HAP-1 (cell line): ENCODE measurements at regions not wholly inside any gene's neighbourhood (a gene's known extent, or its start where the extent isn't known, plus 50 kb on each side); places are given as distances from the start of the nearest gene placed in this dataset.

Experiments
- DNase-seq, 2 experiments: peaks; one replicate each; pipeline ENCODE4 v3.0.0-alpha.2; 2016 to 2020; ENCODE audit warnings: low spot score in 2 of 2
- H3K27me3 ChIP-seq: fragments of 250-450 bp; sonication (Bioruptor Pico); 2 replicates; pipeline ENCODE4 v1.5.1; 2020; ENCODE audit warnings: low read depth, mild to moderate bottlenecking, moderate library complexity
- H3K36me3 ChIP-seq: fragments of 250-450 bp; sonication (Bioruptor Pico); replicated peaks from 2 replicates; pipeline ENCODE4 v1.5.1; 2020; ENCODE audit warnings: mild to moderate bottlenecking
- H3K4me1 ChIP-seq: fragments of 250-450 bp; sonication (Bioruptor Pico); 2 replicates; pipeline ENCODE4 v1.5.1; 2020; ENCODE audit warnings: mild to moderate bottlenecking
- H3K4me3 ChIP-seq: fragments of 250-450 bp; sonication (Bioruptor Pico); 2 replicates; pipeline ENCODE4 v1.5.1; 2020; ENCODE audit warnings: mild to moderate bottlenecking, moderate library complexity
- H3K9me3 ChIP-seq: fragments of 250-450 bp; sonication (Bioruptor Pico); 2 replicates; pipeline ENCODE4 v1.5.1; 2020; ENCODE audit warnings: mild to moderate bottlenecking, moderate library complexity
- in situ Hi-C: fragments of 300-500 bp; cut with MboI; formaldehyde crosslinking; loops from 3 replicates; pipeline ENCODE4 v1.14.3; 2020; ENCODE audit warnings: low sequenced_read_pairs, inconsistent platforms, mixed read lengths

DNA sequence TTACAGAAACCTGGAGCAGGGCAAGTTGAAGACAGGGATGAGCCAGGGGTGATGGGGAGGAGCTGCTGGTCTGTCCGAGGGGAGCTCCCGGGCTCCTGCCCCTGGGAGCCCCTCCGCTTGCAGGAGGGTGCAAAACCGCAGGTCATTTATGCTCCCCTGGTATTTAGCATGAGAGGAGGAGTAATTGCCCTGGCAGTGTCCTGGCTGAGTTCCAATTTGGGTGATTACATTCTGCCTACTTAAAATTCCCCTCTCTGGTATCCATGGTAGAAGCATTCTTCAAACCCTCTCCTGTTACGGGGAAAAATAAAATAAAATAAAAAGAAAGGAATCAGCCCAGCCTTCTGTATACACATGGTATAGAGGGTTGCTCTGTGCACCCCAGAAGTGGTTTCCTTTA is 61.7 kb upstream of the VRK1 start:
- in situ Hi-C loops: no loop called here
- H3K27me3 ChIP-seq: no peaks in the 10 kb centered on the region
- H3K36me3 ChIP-seq: no peaks in the 10 kb centered on the region
- H3K4me3 ChIP-seq: no peak overlapping the region
- no peaks in the 10 kb centered on the region for H3K9me3 ChIP-seq
- peak in 1 of 2 experiments; percentile 29 for DNase-seq
- peaks cover 9% of the 10 kb centered on the region for H3K4me1 ChIP-seq

DNA sequence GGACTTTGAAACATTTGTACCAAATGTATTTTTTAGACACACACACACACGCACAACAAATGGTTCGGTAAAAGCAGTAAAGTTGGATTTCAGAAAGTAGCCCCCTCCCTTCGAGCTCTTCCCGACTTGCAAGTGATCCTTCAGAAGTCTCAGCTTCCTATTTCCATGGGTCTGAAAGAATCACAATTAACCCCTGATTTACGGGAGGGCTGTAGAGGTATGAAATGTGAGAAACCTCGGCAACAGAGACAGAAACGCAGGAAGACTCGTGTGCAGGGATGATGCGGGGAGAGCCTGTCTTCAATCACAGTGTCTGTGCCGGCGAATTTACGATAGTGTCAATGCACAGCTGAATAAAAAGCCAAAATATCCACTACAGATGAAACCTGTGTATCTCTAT is 60.7 kb upstream of the VRK1 start:
- no peak overlapping the region for H3K4me3 ChIP-seq
- in situ Hi-C loops: no loop called here
- peaks cover 12% of the 10 kb centered on the region for H3K4me1 ChIP-seq
- H3K9me3 ChIP-seq: no peaks in the 10 kb centered on the region
- H3K36me3 ChIP-seq: no peaks in the 10 kb centered on the region
- DNase-seq: no peak
- H3K27me3 ChIP-seq: no peaks in the 10 kb centered on the region

DNA sequence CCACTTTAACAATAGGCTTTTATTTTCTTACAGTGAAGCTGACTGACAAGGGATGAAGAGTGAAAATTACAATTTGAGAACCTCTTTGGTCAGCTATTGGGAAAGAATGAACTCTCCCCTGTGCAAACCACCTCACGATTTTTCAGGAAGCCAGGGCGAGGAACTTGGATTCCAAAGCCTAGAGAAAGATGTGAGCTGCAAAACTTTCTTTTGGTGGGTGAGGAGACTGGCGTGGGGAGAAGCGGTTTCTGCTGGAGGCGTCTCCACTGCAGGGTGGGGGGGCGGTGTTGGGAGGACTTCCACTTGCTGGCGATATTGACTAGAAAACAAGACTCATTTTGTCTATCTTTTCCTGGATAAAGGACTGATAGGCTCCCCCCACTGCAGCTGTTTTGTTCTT is 59.3 kb upstream of the VRK1 start:
- Histone ChIP-seq H3K27me3 (no peaks in the 10 kb centered on the region), H3K4me3 (no peak overlapping the region), H3K9me3 (no peaks in the 10 kb centered on the region), H3K36me3 (no peaks in the 10 kb centered on the region), H3K4me1 (peaks cover 8% of the 10 kb centered on the region)
- in situ Hi-C loops: no loop called here
- DNase-seq: no peak

DNA sequence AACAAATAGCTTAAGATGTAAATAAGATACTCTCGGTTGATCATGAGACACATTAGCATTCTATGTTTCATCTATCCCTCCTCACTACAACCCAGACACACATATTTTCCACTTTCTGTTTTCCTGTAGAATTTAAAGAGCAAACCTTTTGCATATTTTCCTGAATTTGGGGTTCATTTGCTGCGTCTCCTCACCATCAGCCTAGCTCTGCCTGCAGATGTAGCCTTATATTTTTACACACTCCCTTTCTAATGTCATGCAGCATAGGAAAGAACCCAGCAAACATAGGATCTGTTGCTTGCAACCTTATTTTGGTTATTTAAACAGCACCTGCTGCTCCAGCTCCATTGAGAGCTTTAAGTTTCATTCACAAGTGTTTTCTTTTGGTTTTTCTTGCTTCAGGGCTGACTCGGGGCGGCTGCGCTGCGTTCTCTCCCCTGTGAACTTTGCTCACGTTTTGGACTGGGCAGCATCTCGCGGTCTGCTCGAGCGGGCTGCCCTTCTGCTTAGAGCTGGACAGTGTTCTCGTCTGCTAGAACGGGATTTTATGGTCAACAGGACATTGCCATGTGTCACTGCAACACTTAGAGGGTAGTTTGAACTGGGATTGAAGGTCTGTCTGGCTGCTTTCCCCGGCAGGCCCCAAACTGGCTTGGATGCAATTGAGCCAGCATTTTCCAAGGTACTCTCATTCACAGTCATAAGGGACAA is 57.8 kb upstream of the VRK1 start:
- Histone ChIP-seq H3K36me3 (no peaks in the 10 kb centered on the region), H3K27me3 (no peaks in the 10 kb centered on the region), H3K4me1 (peaks cover 8% of the 10 kb centered on the region), H3K4me3 (no peak overlapping the region), H3K9me3 (no peaks in the 10 kb centered on the region)
- in situ Hi-C loops: no loop called here
- DNase-seq: no peak

- Histone ChIP-seq H3K4me1 (peaks cover 8% of the 10 kb centered on the region), H3K9me3 (no peaks in the 10 kb centered on the region), H3K36me3 (no peaks in the 10 kb centered on the region), H3K27me3 (no peaks in the 10 kb centered on the region), H3K4me3 (peak overlapping the region; percentile 31)
- DNase-seq: peak; percentile 45 to 84
- in situ Hi-C loops: loop anchor here (5.0 kb wide), 1 partner anchor 159 kb away; no protein-coding TSS in a partner anchor
Observed at GRCh38 chr14:96741151-96741977, 55.8 kb upstream of the VRK1 start.

- DNase-seq: no peak
- Histone ChIP-seq H3K9me3 (no peaks in the 10 kb centered on the region), H3K4me1 (peaks cover 15% of the 10 kb centered on the region), H3K27me3 (peaks cover 3% of the 10 kb centered on the region; the same call in 1 of the 2 replicates), H3K4me3 (no peak overlapping the region), H3K36me3 (no peaks in the 10 kb centered on the region)
- in situ Hi-C loops: loop anchor here (5.0 kb wide), 1 partner anchor 162 kb away; no protein-coding TSS in a partner anchor
Observed at GRCh38 chr14:96744262-96744661, 52.9 kb upstream of the VRK1 start.

DNA sequence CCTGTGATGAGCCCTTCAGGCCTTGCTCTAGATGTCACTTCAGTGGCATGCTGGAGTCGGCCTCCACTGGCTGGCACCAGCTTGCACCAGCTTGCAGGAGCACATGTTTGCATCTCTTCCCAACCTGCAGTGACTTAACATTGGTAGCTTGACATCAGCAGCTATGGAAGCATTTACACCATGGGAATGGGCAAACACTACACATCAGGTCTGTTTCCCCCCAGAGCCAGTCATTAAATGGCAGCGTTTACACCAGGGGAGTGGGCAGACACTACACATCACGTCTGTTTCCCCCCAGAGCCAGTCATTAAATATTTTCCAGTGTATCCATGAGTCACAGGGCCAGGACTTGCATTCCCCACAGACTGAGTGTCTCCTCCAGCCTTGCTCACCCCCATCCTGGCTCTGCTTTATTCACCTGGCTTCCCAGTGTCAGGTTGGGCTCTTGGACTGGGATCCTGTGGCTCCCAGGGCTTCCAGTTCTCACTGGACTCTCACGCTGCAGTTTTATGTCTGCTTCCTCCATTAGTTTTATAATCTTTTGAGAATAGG is 51.6 kb upstream of the VRK1 start:
- Histone ChIP-seq H3K4me1 (peaks cover 9% of the 10 kb centered on the region), H3K9me3 (no peaks in the 10 kb centered on the region), H3K4me3 (no peak overlapping the region), H3K36me3 (no peaks in the 10 kb centered on the region), H3K27me3 (peaks cover 3% of the 10 kb centered on the region; the same call in 1 of the 2 replicates)
- in situ Hi-C loops: no loop called here
- no peak for DNase-seq

DNA sequence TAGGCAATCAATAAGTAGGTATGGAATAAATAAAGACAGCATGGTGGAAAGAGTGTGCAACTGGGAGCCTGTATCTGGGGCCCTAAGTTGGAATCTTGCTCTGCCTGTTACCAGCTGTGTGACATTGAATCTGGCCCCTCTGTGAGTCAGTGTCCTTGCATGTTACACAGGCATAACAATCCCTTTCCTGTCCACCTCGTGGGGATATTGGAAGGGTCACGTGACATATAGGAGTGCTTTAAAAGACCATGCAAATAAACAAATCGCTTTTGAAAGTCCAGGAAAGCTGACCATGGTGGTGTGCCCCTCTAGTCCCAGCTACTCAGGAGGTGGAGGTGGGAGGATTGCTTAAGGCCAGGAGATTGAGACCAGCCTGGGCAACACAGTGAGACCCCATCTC is 51.1 kb upstream of the VRK1 start:
- Histone ChIP-seq H3K36me3 (no peaks in the 10 kb centered on the region), H3K9me3 (no peaks in the 10 kb centered on the region), H3K4me1 (peaks cover 7% of the 10 kb centered on the region; the same call in 1 of the 2 replicates), H3K27me3 (peaks cover 3% of the 10 kb centered on the region; the same call in 1 of the 2 replicates), H3K4me3 (no peak overlapping the region)
- in situ Hi-C loops: no loop called here
- DNase-seq: no peak

DNA sequence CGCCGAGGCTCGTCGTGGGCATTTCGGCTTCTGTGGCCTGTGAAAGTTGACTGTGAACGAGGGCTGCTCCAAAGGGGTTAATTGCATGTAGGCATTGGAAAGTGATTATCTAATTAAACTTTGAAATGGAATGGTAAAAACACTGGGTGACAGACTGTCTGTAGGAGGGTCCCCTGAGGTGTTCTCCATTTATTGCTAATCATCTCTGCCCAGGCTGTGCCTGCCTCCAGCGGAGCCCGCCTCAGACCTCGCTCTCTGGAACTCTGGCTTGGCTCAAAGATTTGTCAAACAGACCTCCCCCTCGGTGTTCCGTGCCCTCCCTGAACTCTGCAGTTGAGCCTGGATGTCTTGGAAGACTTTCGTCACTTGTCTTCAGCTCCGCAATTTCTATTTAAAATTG is 50.2 kb upstream of the VRK1 start:
- H3K4me3 ChIP-seq: no peak overlapping the region
- H3K27me3 ChIP-seq: peaks cover 3% of the 10 kb centered on the region; the same call in 1 of the 2 replicates
- no peaks in the 10 kb centered on the region for H3K36me3 ChIP-seq
- in situ Hi-C loops: no loop called here
- H3K9me3 ChIP-seq: no peaks in the 10 kb centered on the region
- no peak for DNase-seq
- peaks cover 7% of the 10 kb centered on the region; the same call in 1 of the 2 replicates for H3K4me1 ChIP-seq
